GM13976 (cell line): ENCODE measurements at regions not wholly inside any gene's neighbourhood (a gene's known extent, or its start where the extent isn't known, plus 50 kb on each side); places are given as distances from the start of the nearest gene placed in this dataset.

ENCODE experiments used
- DNase-seq: peaks from one replicate; pipeline ENCODE4 v3.0.0; 2012; ENCODE audit warnings: low spot score
- in situ Hi-C: fragments of 300-500 bp; cut with MboI; formaldehyde crosslinking; loops from one replicate; pipeline ENCODE4 v1.12.0; 2022; ENCODE audit warnings: low sequenced_read_pairs, mixed read lengths, inconsistent platforms; ENCODE audit not compliant: unreplicated experiment
- TF ChIP-seq, protein P1 (sequence below): IDR thresholded peaks from 2 replicates; pipeline ENCODE4 v1.5.1; 2012; ENCODE audit warnings: borderline replicate concordance, mild to moderate bottlenecking; ENCODE audit not compliant: insufficient read depth; ENCODE audit errors: extremely low read depth, missing control alignments, control extremely low read depth

- in situ Hi-C loops = no loop called here
- TF ChIP-seq, protein P1, sequence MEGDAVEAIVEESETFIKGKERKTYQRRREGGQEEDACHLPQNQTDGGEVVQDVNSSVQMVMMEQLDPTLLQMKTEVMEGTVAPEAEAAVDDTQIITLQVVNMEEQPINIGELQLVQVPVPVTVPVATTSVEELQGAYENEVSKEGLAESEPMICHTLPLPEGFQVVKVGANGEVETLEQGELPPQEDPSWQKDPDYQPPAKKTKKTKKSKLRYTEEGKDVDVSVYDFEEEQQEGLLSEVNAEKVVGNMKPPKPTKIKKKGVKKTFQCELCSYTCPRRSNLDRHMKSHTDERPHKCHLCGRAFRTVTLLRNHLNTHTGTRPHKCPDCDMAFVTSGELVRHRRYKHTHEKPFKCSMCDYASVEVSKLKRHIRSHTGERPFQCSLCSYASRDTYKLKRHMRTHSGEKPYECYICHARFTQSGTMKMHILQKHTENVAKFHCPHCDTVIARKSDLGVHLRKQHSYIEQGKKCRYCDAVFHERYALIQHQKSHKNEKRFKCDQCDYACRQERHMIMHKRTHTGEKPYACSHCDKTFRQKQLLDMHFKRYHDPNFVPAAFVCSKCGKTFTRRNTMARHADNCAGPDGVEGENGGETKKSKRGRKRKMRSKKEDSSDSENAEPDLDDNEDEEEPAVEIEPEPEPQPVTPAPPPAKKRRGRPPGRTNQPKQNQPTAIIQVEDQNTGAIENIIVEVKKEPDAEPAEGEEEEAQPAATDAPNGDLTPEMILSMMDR = peak; percentile 36
- DNase-seq = peak; percentile 9
Observed at GRCh38 chr21:14737922-14738321, 191.8 kb upstream of the SAMSN1 start.

GRCh38 chr21:14737284-14737691 is 191.2 kb upstream of the SAMSN1 start:
- DNase-seq = no peak
- TF ChIP-seq, protein P1 = no peak
- in situ Hi-C loops = no loop called here

- DNase-seq = no peak
- in situ Hi-C loops = no loop called here
- TF ChIP-seq, protein P1 = no peak
Observed at GRCh38 chr21:14736672-14737071, 190.6 kb upstream of the SAMSN1 start.

DNA sequence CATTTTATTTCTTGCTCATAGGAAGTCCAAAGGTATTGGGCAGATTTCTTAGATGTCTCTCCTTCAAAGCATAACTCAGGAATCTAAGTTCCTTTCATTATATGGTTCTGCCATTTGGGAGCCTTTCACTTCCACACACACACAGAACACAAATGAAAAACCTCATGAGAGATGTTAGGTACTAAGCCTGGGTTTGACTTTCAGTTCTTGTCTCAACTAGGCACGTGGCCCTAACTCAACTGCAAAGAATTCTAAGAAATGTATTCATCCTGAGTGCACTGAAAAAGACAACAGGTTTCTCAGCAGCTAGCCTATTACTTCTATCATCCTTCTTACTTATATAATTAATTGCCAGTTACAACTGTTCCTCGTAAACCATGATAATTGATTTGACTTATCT is 190.0 kb upstream of the SAMSN1 start:
- DNase-seq = peak; percentile 6
- TF ChIP-seq, protein P1 = no peak
- in situ Hi-C loops = no loop called here

DNA sequence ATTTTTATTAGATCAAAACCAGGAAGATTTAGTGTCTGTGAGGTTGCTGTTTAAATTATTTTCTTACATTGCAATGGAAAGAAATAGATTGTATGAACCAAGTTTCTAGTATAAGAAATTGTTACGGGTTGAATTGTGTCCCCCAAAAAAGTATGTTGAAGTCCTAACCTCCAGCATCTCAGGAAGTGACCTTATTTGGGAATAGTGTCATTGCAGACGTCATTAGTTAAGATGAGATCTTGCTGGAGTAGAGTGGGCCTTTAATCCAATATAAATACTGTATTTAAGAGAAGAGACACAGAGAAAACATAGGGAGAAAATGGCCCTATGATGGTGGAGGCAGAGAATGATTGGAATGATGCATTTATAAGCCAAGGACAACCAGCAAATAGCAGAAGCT is 188.7 kb upstream of the SAMSN1 start:
- TF ChIP-seq, protein P1 = no peak
- no peak for DNase-seq
- in situ Hi-C loops = no loop called here

DNA sequence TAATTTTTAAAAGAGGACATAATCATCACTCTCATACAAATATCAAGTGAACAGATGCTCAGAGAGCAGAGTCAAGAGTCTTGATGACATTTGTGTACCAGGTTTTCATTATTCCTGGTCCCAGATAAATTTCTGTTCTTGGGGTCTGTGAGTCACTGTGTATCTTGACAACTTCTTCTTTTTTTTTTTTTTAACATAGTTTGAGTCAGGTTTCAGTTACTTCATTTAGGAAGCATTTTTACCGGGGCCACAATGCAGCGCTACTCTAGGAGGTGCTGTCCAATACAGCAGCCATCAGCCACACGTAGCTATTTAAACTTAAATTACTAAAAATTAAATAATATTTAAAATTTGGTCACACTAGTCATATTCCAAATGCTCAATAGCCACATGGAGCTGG is 188.1 kb upstream of the SAMSN1 start:
- no peak for DNase-seq

More for the DNA sequence above, 188.1 kb upstream of the SAMSN1 start:
- in situ Hi-C loops = no loop called here
- TF ChIP-seq, protein P1 = no peak
